ENCODE measurements at regions not wholly inside any gene's neighbourhood (a gene's known extent, or its start where the extent isn't known, plus 50 kb on each side); places are given as distances from the start of the nearest gene placed in this dataset.

DNA sequence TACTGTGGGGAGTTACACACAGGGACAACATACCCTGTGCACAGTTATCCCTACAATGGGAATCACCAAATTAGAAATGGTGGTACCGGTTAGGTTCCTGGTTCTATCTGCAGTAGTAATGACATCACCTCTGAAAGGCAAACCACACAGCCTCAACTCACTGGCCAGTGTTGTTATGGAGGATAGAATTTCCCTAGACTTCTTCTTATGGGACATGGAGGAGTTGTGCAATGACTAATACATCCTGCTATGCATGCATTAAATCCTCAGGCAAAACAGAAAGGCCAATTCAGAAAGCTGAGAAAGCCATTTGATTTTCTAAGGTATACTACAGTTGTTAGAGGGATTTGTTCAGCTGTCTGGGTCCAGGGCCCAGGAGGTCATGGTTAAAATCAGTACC lies 439.3 kb downstream of the TMX3 start:
- Histone ChIP-seq H3K27me3 (ENCODE audit: insufficient read depth, low read length) (no peaks in the 10 kb centered on the region), H3F3A (ENCODE audit: insufficient read depth, low read length) (no peaks in the 10 kb centered on the region), H3K4me3 (ENCODE audit: low read depth, low read length, poor library complexity, severe bottlenecking) (no peak overlapping the region), H3K4me1 (ENCODE audit: insufficient read depth, low read length, severe bottlenecking) (no peaks in the 10 kb centered on the region), H3K9ac (ENCODE audit: low read length) (no peak overlapping the region), H3K4me2 (ENCODE audit: low read length) (no peak overlapping the region), H3K36me3 (ENCODE audit: insufficient read depth, low read length) (no peaks in the 10 kb centered on the region), H3K27ac (ENCODE audit: low read depth, low read length, poor library complexity, severe bottlenecking) (no peak overlapping the region), H2AFZ (ENCODE audit: low read length) (no peak overlapping the region), H3K9me3 (ENCODE audit: low read length) (no peaks in the 10 kb centered on the region), H3K9me2 (ENCODE audit: low read depth, low read length) (no peaks in the 10 kb centered on the region), H4K20me1 (ENCODE audit: insufficient read depth, low read length) (no peaks in the 10 kb centered on the region), H3K79me2 (ENCODE audit: insufficient read depth, low read length) (no peaks in the 10 kb centered on the region)
- TF ChIP-seq, protein P1, sequence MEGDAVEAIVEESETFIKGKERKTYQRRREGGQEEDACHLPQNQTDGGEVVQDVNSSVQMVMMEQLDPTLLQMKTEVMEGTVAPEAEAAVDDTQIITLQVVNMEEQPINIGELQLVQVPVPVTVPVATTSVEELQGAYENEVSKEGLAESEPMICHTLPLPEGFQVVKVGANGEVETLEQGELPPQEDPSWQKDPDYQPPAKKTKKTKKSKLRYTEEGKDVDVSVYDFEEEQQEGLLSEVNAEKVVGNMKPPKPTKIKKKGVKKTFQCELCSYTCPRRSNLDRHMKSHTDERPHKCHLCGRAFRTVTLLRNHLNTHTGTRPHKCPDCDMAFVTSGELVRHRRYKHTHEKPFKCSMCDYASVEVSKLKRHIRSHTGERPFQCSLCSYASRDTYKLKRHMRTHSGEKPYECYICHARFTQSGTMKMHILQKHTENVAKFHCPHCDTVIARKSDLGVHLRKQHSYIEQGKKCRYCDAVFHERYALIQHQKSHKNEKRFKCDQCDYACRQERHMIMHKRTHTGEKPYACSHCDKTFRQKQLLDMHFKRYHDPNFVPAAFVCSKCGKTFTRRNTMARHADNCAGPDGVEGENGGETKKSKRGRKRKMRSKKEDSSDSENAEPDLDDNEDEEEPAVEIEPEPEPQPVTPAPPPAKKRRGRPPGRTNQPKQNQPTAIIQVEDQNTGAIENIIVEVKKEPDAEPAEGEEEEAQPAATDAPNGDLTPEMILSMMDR (IDR thresholded peaks at IDR 0.05; ENCODE audit: low read length), result no peak
- no peak for TF ChIP-seq EZH2 (IDR thresholded peaks at IDR 0.05; ENCODE audit: borderline replicate concordance, low read length)

DNA sequence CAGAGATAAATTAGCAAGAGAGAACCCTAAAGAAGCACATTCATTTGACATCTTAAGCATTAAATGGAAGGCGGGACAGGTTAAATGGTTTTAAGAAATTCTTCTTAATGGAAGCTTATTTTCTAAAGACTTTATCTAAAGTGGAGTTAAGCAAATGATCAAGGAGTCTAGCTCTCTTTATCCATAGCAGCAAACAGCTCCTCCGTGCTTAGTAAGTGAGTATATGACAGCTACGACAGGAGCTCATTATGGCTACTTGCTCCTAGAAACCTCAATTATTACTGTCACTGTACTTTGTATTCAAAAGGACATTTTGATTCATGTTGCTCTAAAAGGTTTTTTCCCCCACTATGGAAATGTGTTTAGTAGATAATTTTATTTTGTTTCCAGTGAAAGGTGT lies 444.9 kb downstream of the TMX3 start:
- TF ChIP-seq, protein P1 (IDR thresholded peaks at IDR 0.05; ENCODE audit: low read length), result no peak
- TF ChIP-seq EZH2 (IDR thresholded peaks at IDR 0.05; ENCODE audit: borderline replicate concordance, low read length), result no peak

DNA sequence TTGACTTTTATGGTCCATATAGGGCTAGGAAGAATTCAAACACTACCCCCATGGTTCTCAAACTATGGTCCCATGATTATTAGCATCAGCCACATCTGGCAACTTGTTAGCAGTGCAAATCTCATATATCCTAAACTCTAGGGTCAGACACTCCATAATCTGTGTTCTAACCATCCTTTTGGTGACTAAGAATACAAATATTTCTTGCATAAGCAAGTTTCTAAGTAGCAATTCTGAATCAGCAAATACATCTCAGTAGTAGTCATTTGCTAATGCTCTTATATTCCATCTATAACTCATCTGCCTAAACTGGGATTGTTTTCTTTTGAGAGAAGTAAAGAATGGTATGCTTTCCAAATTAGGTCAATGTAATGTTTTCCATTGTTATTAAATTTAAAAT lies 447.3 kb downstream of the TMX3 start:
- Histone ChIP-seq H4K20me1 (ENCODE audit: insufficient read depth, low read length) (no peaks in the 10 kb centered on the region), H3K4me2 (ENCODE audit: low read length) (no peak overlapping the region), H2AFZ (ENCODE audit: low read length) (no peak overlapping the region), H3K9me3 (ENCODE audit: low read length) (no peaks in the 10 kb centered on the region), H3K4me3 (ENCODE audit: low read depth, low read length, poor library complexity, severe bottlenecking) (no peak overlapping the region), H3K79me2 (ENCODE audit: insufficient read depth, low read length) (no peaks in the 10 kb centered on the region), H3K9ac (ENCODE audit: low read length) (no peak overlapping the region), H3K27ac (ENCODE audit: low read depth, low read length, poor library complexity, severe bottlenecking) (no peak overlapping the region), H3K9me2 (ENCODE audit: low read depth, low read length) (no peaks in the 10 kb centered on the region), H3K4me1 (ENCODE audit: insufficient read depth, low read length, severe bottlenecking) (no peaks in the 10 kb centered on the region), H3K27me3 (ENCODE audit: insufficient read depth, low read length) (no peaks in the 10 kb centered on the region), H3K36me3 (ENCODE audit: insufficient read depth, low read length) (no peaks in the 10 kb centered on the region), H3F3A (ENCODE audit: insufficient read depth, low read length) (no peaks in the 10 kb centered on the region)
- TF ChIP-seq, protein P1 (IDR thresholded peaks at IDR 0.05; ENCODE audit: low read length), result no peak

More for the DNA sequence above, 444.9 kb downstream of the TMX3 start:
- Histone ChIP-seq H3K9me3 (ENCODE audit: low read length) (no peaks in the 10 kb centered on the region), H3K27me3 (ENCODE audit: insufficient read depth, low read length) (no peaks in the 10 kb centered on the region), H3F3A (ENCODE audit: insufficient read depth, low read length) (no peaks in the 10 kb centered on the region), H3K4me1 (ENCODE audit: insufficient read depth, low read length, severe bottlenecking) (no peaks in the 10 kb centered on the region), H3K4me2 (ENCODE audit: low read length) (no peak overlapping the region), H3K27ac (ENCODE audit: low read depth, low read length, poor library complexity, severe bottlenecking) (no peak overlapping the region), H3K9ac (ENCODE audit: low read length) (no peak overlapping the region), H2AFZ (ENCODE audit: low read length) (no peak overlapping the region), H3K9me2 (ENCODE audit: low read depth, low read length) (no peaks in the 10 kb centered on the region), H3K4me3 (ENCODE audit: low read depth, low read length, poor library complexity, severe bottlenecking) (no peak overlapping the region), H4K20me1 (ENCODE audit: insufficient read depth, low read length) (no peaks in the 10 kb centered on the region), H3K79me2 (ENCODE audit: insufficient read depth, low read length) (no peaks in the 10 kb centered on the region), H3K36me3 (ENCODE audit: insufficient read depth, low read length) (no peaks in the 10 kb centered on the region)

All from OCI-LY1 (cell line).